ENCODE measurements at regions not wholly inside any gene's neighbourhood (a gene's known extent, or its start where the extent isn't known, plus 50 kb on each side); places are given as distances from the start of the nearest gene placed in this dataset.

DNA sequence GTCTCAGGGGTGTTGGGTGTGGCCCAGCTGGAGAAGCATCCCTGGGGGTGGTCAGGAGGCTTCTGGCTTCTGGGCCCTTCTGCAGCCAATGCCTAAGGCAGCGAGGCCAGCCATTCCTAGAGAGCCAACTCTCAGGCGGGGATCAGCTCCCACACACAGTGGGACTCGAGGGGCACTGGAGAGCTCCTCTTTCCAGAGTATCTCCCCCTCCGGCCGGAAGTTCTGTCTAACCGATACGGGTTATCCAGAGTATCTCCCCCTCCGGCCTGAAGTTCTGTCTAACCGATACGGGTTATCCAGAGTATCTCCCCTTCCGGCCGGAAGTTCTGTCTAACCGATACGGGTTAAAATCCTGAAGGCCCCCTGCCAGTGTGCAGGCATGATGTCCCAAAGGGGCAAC is 71.2 kb upstream of the B3GAT1 start:
- TF ChIP-seq, protein P1, sequence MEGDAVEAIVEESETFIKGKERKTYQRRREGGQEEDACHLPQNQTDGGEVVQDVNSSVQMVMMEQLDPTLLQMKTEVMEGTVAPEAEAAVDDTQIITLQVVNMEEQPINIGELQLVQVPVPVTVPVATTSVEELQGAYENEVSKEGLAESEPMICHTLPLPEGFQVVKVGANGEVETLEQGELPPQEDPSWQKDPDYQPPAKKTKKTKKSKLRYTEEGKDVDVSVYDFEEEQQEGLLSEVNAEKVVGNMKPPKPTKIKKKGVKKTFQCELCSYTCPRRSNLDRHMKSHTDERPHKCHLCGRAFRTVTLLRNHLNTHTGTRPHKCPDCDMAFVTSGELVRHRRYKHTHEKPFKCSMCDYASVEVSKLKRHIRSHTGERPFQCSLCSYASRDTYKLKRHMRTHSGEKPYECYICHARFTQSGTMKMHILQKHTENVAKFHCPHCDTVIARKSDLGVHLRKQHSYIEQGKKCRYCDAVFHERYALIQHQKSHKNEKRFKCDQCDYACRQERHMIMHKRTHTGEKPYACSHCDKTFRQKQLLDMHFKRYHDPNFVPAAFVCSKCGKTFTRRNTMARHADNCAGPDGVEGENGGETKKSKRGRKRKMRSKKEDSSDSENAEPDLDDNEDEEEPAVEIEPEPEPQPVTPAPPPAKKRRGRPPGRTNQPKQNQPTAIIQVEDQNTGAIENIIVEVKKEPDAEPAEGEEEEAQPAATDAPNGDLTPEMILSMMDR (IDR thresholded peaks at IDR 0.05) = no peak
- no peak for TF ChIP-seq POLR2A (IDR thresholded peaks at IDR 0.05)

Data from body of pancreas (tissue), 4 donors.